HG03045 (cell line): ENCODE measurements at regions not wholly inside any gene's neighbourhood (a gene's known extent, or its start where the extent isn't known, plus 50 kb on each side); places are given as distances from the start of the nearest gene placed in this dataset.
"Not testable (repeated sequence)": the region's sequence is repeated elsewhere in the genome, so short reads cannot be mapped to it uniquely, and the experiment has no call there.

Source experiments
- ATAC-seq: cut with Tn5 transposase; IDR thresholded peaks from one replicate; pipeline ENCODE4 v1.9.1; 2021; ENCODE audit warnings: mild to moderate bottlenecking, moderate library complexity; ENCODE audit not compliant: unreplicated experiment

DNA sequence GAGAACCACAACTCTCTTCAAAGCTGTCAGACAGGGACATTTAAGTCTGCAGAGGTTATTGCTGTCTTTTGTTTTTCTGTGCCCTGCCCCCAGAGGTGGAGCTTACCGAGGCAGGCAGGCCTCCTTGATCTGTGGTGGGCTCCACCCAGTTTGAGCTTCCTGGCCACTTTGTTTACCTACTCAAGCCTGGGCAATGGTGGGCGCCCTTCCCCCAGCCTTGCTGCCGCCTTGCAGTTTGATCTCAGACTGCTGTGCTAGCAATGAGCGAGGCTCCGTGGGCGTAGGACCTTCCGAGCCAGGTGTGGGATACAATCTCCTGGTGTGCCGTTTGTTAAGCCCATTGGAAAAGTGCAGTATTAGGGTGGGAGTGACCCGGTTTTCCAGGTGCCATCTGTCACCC is 822.1 kb downstream of the KCNMA1 start:
- ATAC-seq, result not testable (repeated sequence)

DNA sequence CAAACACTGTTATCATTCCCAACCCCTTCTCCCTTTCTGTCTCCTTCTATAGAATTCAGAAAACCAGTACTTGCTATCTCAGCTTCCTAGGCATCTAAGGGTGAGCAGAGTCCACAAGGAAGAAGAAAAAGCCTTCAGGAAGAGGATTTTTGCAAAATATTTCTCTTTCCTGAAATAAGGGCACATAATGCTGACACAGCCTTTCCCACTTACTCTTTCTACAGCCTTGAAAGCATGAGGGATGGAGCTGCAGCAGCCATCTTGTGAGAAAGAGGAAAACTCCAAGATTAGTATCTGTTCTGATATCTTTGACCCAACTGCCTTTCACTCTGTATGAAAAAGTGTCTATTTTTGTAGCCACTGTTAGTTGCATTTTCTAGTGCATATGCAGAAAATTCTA is 826.2 kb downstream of the KCNMA1 start:
- ATAC-seq, result no peak

DNA sequence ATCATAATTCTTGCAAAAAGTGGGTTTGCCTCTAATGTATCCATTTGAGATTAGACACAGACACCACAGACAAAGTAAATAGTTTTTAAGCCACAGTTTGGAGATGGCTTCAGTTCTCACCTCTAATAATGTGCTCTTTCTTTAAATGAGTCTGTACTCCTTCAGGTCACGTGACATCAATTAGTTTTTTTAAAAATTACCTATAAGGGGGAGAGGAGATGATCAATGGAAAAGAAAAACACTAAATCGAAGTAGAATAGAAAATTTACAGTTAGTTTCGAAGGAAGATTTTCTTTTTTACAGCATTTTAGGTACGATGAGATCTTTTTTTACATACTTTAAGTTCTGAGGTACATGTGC is 849.2 kb downstream of the KCNMA1 start:
- ATAC-seq, result no peak

DNA sequence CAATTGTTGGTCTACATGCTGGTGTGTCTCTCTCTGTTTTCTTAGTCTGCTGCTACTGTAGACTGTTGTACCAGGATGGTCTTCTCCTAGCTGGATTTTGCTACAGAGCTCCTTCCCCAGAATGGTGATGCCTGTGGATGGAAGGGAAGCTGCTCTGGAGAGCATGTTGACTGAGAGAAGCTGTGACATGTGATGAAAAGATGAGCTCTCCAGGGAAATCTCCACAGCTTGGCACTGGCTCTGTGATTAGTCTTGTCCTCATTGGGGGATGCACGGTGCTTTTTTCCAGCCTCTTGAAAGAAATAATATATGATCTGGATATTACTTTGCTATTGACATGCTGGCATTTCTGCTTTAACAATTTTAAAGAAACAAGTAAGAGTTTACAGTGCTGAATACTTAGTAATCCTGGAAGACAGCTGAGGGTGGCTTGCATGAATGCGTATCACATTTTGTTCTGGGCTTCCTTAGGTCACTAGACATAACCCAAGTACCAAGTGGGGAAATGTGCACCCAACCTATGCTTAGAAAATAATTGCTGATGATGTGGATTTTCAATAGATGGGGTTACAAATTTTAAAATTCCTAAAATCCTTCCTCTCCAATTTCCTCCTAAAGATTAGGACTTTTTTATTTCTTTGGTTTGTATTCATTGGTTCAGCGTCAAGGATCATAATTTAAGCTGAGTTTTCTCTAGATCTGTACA is 849.7 kb downstream of the KCNMA1 start:
- no peak for ATAC-seq

DNA sequence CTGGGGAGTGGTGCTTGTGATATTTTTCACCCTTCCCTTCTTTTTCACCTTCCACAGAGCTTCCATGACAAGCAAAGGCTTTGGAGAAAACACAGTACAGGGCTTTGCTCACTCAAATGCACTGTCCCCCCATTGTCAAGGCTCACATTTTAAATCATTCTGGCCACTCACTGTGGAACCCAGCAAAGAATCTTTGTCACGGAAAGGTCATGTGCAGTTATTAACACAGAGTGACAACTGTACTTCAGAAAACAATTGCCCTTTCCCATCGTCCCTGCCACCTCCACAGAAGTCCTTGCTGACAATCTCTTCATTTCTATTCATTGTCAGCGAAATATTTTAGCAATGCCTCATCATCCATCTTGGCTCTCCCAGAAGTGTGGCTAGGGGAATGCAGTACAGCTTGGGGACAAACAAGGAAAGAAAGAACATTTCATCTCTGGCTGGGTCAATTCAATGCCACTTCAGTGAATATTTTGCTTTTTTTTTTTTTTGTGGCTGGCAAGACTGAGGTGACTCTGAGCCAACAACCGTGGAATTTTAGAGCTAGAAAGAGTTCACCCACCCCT is 851.0 kb downstream of the KCNMA1 start:
- no peak for ATAC-seq

DNA sequence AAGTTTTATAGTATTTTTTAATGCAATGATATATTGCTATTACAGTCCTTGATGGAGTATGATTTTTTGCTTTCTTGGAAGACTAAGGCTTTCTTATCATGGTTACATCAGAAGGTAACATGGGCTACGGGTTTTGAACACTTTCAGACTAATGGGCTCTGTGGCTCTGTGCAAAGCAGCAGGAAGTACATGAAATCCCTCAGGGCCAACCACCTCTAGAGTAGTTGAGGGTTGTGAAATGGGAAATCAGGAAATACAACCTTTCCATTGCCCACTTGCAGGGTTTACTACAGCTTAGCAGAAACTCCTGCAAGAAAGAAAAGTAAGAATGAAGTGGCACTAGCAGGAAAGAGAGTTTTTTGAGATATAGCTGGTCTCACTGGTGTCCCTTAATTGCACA is 853.5 kb downstream of the KCNMA1 start:
- ATAC-seq, result no peak

DNA sequence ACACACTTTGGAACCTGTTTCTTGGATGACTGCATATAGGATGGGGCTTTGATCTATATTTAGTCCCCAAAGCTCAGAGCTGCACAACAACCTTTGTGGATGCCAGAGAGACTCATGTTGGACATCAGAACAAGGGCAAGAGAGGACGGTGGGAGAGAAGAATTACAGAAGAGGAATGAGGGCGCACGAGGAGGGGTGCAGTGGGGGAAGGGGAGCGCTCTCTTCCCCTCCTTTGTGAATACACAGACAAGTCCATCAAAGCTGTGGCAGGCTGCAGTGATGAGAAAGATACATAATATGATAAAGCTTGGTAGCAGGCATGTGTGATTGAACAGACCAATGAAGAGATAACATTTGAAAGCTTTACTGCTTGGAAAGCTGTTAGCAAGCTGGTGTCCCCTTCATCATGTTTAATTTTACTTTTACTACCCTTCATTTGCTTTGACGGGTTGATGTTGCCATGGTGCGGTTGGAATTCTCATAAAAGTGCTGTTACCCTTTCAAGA is 857.8 kb downstream of the KCNMA1 start:
- ATAC-seq, result no peak

DNA sequence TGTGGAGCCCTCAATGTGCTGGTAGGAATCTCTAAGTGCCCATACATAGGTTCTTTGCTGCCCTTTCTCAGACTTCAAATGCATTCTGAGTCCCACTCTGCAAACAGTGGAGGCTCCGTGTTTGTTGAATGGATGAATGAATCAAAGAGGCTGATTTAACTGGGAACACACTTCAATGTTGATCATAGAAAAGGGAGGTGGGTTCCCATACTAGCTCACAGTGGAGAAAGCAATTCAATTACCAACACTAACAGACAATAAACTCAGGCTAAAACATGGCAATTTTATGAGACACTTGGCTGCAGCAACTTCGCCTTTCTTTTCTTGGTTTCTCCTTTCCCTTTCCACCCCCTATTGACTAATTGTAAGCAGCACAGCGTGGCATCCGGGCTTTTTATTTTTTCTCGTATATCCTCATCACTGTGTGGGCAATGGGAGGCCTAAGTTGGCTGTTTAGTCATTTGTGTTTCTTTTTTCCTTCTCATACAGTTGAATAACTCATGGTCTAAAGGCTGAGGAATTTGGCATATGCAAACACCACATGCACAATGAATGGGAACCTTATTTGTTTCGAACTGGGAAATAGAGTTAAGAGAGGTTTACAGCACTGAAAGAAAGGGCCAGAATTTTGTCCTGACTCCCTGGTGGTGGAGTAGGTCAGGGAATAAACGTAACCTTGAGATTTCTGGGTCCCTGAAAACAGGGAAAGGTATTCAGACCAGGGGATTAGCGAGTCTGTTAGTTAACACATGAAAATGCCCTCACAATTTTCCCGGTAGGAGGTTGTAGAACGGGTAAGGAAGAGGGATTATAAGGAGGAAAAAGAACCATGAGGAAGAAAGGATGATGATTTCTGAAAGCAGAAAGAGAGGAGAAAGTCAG is 858.5 kb downstream of the KCNMA1 start:
- no peak for ATAC-seq

DNA sequence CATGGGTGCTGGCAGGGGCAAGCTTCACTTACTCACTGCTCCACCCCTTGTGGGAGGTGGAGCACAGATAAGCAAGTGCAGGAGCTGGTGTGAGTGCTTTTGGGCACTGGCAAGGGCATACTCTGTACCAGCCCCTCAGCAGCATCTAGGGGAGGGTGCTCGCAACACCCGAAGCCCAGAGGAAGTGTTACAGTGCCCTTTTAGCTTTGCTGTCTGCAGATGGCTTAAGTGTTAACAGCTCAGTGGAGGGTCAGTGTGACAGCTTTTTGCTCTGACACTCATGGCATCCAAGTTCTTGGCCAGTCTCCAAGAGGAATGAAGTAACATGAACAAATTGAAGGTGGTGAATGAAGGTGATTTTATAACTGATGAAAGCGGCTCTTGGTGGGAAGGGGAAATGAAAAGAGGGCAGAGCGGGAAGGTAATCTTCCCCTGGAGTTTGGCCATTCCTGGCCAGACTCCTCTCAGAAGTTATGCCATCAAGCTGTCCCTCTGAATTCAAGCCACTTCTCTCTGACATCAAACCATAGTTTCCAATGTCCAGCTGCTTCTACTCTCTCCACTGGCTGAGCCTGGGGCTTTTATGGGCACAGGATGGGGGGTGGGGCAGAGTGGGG is 862.5 kb downstream of the KCNMA1 start:
- no peak for ATAC-seq

DNA sequence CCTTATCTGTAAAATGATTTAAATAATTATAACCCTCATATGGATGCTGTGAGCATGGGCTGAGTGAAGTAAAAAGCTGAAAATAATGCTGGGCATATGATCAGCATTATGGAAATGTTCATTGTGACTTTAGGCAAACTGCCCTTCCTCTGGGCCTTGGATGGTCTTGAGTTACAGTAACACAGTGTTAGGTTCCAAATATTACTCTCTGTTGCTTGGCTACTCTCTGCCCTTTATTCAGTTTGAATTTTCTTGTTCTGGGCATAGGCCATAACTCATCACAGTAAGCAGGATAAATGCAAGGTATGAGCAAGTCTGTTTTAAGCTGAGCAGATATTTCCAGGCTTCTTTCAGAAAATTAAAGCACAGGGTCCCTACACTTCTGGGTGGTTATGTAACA is 868.0 kb downstream of the KCNMA1 start:
- ATAC-seq, result no peak

DNA sequence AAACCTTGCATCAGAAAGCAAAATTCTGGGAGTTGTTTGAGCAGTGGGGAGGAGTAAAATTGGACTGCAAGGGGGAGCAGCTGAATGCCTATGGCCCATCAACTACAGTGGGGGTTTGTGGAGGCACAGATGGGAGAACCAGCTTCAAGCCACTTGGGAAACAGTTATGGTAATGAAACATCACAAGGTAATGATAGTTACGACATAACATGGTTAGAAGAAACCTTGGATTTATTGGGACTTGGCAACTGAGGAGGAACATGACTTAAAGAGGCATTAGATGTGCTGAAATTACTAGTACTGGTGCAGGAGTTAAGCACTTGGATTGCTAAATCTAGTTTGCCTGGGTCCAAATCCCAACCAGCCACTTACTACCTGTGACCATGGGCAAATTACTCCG is 868.4 kb downstream of the KCNMA1 start:
- no peak for ATAC-seq

DNA sequence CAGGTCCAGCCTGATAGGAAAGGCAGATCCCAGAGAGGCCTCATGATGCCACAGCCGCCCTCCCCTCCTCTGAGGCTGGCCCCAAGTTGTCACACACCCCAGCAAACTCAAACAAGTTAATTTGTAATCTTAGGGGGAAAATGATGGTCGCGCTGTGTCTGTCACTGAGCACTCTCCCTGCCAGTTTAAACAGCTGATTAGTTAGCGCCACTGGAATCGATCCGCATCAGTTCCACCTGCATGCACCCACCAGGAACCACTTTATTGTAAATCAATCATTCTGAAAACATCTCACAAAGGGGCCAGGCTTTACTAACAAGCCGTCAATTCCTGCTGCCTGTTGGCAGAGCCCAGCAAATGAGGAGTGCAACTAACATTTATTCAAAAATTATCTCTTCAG is 870.9 kb downstream of the KCNMA1 start:
- no peak for ATAC-seq

DNA sequence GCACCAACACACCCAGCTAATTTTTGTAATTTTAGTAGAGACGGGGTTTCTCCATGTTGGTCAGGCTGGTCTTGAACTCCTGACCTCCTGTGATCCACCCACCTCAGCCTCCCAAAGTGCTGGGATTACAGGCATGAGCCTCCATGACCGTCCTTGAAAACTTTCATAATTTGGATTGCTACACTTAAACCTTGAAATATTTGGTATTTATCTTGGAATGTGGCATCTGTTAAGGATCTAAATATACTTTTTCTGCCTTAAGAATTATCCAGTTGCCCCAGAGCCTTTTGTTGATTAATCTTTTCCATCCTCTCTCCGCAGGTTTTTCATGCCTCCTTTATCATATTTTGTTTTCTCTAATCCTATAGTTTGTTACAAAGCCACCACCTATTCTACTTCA is 872.7 kb downstream of the KCNMA1 start:
- not testable (repeated sequence) for ATAC-seq

DNA sequence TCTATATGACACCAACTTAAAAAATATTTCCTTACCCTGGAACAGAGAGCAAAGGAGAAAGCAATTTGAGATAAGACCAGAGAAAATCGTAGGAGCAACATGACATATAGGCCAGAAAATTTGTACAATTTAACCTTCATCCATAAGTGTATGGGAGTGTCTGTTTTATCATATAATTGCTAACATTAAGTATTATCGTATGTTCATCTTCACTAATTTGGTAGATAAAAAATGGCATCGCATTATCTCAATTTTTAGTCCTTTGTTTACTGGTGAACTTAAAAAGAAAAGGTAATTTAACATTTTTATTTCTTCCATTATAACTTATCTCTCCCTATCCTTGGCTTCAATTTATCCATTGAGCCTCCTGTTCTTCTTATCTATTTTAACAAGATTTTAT is 873.4 kb downstream of the KCNMA1 start:
- ATAC-seq, result no peak

DNA sequence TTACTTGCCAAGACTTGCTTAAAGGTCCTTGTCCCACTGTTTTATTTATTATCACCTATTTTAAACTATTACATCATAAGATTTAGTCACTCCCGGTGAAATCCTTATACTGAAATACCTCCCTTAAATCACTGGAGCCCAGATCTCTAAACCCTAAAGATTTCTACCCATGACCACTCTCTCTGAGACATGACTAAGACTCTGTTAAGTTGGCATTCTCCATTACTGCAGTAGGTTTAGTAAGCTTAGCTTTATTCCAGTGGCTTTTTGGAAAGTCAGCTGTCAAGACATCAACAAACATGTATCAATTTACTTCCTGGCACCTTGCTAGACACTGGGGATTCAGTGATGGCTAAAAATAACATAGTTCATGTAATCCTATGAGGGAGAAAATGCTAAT is 874.2 kb downstream of the KCNMA1 start:
- ATAC-seq, result no peak

DNA sequence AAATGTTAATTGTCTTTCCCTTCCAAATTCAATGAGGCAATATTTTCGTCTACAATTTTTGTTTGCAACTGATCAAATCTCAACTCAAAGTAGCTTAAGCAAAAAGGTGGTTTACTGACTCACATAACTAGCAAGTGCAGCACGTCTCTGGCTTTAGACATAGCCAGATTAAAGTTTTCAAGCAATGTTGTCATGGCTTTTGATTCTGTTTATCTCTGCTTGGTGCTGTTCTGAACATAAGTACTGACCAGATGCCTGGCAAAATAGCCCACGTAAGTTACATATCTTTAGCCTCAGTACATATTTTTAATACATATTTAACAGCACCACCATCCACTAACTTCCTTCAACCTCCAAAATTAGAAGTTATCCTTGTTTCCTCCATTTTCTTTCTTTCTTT is 877.9 kb downstream of the KCNMA1 start:
- ATAC-seq, result no peak

DNA sequence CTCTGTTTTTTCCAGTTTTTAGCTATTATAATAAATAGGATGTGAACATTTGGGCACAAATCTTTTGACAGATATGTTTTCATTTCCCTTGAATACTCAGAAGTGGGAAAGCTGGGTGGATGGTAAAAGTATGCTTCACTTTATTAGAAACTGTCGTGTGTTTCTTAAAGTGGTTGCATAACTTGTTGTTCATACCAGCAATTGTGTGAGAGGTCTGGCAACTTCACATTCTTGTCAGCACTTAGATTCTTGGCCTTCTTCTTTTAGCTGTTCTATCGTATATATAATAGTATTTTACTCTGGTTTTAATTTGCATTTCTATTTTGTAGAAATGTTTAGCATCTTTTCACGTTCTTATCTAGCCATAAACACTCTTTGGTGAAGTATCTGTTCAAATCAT is 894.4 kb downstream of the KCNMA1 start:
- ATAC-seq, result no peak

DNA sequence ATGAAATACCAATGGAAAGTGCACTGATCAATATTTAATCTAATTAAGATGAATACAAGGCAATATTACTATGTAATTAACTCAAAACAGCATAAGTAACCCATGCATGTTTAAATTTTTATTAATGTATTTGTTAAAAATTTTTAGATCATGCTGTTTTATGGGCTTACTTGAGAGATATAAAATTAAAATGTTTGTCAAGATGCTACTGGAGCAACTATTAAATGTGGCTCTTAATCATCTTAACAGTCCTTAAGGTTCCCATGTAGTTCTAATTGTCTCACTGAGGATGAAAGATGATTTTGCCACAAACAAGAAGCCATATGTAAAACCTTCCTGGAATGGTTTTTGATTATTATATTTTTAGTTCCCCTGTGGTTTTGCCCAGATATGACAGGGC is 897.1 kb downstream of the KCNMA1 start:
- no peak for ATAC-seq

DNA sequence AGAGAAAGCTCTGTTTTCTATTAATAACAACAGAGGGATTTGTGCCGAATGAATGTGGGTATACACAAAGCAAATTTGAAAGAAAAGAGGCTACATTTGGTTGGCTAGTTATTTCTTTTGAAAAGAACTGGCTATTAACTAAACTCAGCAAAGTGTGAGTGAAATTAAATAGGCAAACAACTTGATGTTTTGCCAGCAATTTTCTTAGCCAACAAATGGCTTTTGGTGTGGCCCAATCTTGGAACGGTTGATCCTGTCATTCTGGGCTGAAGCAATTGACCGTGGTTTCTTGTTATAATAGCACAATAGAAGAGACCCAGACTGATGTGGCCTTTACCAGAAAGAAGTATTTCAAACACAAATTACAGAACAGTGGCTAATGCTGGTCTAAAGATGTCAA is 898.6 kb downstream of the KCNMA1 start:
- no peak for ATAC-seq

DNA sequence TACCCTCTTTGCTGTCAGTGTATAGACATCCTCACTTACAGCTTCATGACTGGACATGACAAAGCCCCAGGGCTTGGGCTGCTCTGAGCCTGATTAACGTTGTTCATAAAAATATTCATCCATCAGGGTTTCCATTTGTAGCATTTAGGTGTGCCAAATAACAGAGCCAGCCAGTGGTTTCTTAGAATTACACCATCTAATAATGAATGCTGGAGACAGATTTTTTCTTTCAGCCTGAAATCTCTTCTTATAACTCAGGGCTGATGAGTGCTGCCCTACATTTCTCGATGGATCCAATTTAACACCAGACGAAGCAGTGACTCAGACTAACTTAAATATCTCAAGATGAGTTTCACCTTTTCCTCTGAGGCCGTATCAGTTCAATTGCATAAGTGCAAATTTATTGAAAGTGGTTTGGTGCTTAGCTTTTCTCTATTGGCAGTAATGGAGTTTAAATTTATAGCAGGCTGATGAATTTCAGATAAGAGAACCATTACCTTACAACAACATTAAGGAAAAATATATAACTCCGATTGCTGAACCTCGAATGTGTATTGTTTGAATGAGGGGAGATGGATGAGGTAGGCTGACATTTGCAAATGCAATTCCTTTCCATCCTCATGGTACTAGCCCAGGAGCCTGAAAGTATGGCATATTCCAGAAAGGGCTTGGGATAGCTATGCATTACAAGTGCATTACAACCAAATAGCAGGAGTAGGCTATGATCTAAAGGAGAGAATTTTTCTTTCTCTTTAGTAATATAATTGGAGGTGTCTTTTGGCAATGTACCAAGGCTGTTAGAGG is 900.6 kb downstream of the KCNMA1 start:
- no peak for ATAC-seq

DNA sequence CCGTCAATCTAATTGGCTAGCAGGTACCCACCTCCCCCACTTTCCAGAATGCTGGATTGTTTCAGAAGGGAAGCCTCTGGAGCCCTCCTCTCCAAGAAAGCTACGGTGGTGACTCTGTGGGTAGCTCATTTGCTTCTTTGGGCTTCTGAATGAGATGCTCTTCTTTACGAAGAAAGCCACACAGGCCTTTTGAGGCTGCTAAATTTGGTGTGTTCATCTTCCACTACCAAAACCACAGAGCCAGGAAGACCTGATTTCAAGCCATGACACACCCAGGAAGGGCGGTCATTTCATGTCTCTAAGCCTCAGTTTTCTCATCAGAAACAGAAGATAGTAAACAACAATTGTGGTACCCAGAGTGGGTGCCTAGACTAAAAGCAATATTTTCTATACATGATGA is 901.2 kb downstream of the KCNMA1 start:
- ATAC-seq, result no peak
